Stomach (tissue), 8 donors: ENCODE measurements at regions not wholly inside any gene's neighbourhood (a gene's known extent, or its start where the extent isn't known, plus 50 kb on each side); places are given as distances from the start of the nearest gene placed in this dataset.

ENCODE experiments used
- DNase-seq, 2 donors: peaks; one replicate each; pipeline versions ENCODE4 v3.0.0 to v3.0.0-alpha.2; 2013 to 2019
- H3K27ac ChIP-seq, 5 donors: fragments of 200-600 bp in 4 of 5; sonication (generic) in 4 of 5; one replicate each; pipeline ENCODE4 v1.5.1; 2013 to 2019; ENCODE audit warnings: mild to moderate bottlenecking in 1 of 5, moderate library complexity in 1 of 5
- H3K27me3 ChIP-seq, 3 donors: fragments of 200-600 bp; sonication (generic); one replicate each; pipeline ENCODE4 v1.5.1; 2017 to 2019; ENCODE audit warnings: mixed run types in 1 of 3
- H3K36me3 ChIP-seq, 4 donors: fragments of 200-600 bp; sonication (generic); 1 replicate in 3 of 4; 2 replicates in 1 of 4; pipeline ENCODE4 v1.5.1; 2016 to 2019
- H3K4me1 ChIP-seq, 4 donors: fragments of 200-600 bp; sonication (generic); one replicate each; pipeline ENCODE4 v1.5.1; 2016 to 2019
- H3K4me3 ChIP-seq, 4 donors: fragments of 200-600 bp; sonication (generic) in 3 of 4; one replicate each; pipeline ENCODE4 v1.5.1; 2016 to 2019; ENCODE audit warnings: mild to moderate bottlenecking in 1 of 4
- H3K9me3 ChIP-seq, 4 donors: fragments of 200-600 bp; sonication (generic); one replicate each; pipeline ENCODE4 v1.5.1; 2016 to 2019
- CTCF ChIP-seq, 7 experiments: fragments of 450-650 bp in 4 of 7; fragments of 200-600 bp in 3 of 7; sonication (generic) in 3 of 7; IDR thresholded peaks; one replicate each; pipeline ENCODE4 v1.5.1; 2016 to 2019; ENCODE audit warnings: antibody characterized with exemption in 7 of 7, control low read depth in 2 of 7, mild to moderate bottlenecking in 1 of 7
- EP300 ChIP-seq: sonication (generic); formaldehyde crosslinking; IDR thresholded peaks from one replicate; pipeline ENCODE4 v1.6.1; 2017; ENCODE audit warnings: antibody characterized with exemption
- POLR2A ChIP-seq, 4 donors: fragments of 450-650 bp; IDR thresholded peaks; one replicate each; pipeline ENCODE4 v1.6.1; 2016; ENCODE audit warnings: antibody characterized with exemption in 4 of 4, control low read depth in 2 of 4, mild to moderate bottlenecking in 1 of 4, moderate library complexity in 1 of 4
- POLR2AphosphoS5 ChIP-seq, 3 donors: sonication (generic); formaldehyde crosslinking; IDR thresholded peaks; one replicate each; pipeline ENCODE4 v1.6.1; 2016; ENCODE audit warnings: antibody characterized with exemption in 3 of 3
- WGBS, 5 donors: extraction: QIAGEN DNeasy Blood & Tissue Kit in 3 of 5; methylation state at CpG; one replicate each; pipeline versions ENCODE4 v1.1.5 to v1.1.7; 2013 to 2018; 5-methylcytosine and 5-hydroxymethylcytosine counted together
- intact Hi-C: fragments of 100-400 bp; cut with DNase I; formaldehyde crosslinking; loops from one replicate; pipeline ENCODE4 v1.15.1; 2023; ENCODE audit warnings: low total_unique reads
- donor health status: healthy with polysubstance abuse.
- donor health status: Bipolar disorder and iron deficiency.
- donor health status: healthy.

- intact Hi-C loops: no loop called here
- no peak overlapping the region for H3K4me3 ChIP-seq
- H3K36me3 ChIP-seq: no peaks in the 10 kb centered on the region
- WGBS, 5 donors: 65 to 77% (median 73%) methylated on average over 4 of the region's 4 CpGs
- no peak overlapping the region for H3K27ac ChIP-seq
- H3K4me1 ChIP-seq: no peaks in the 10 kb centered on the region
- TF ChIP-seq POLR2A (IDR thresholded peaks at IDR 0.05): no peak
- no peak for TF ChIP-seq POLR2AphosphoS5 (IDR thresholded peaks at IDR 0.05)
- no peak for TF ChIP-seq EP300
- no peak for TF ChIP-seq CTCF (IDR thresholded peaks at IDR 0.05)
- no peaks in the 10 kb centered on the region for H3K27me3 ChIP-seq
- no peak for DNase-seq
- H3K9me3 ChIP-seq: peaks cover 0 to 15% (median 7%) of the 10 kb centered on the region in 4 donors
These were observed 557.8 kb upstream of the SALL1 start for GRCh38 chr16:51708861-51709260.

GRCh38 chr16:51707666-51708065, 556.6 kb upstream of the SALL1 start:
- Histone ChIP-seq H3K27me3 (no peaks in the 10 kb centered on the region), H3K36me3 (no peaks in the 10 kb centered on the region), H3K4me1 (no peaks in the 10 kb centered on the region), H3K9me3 (peaks cover 0 to 15% (median 7%) of the 10 kb centered on the region in 4 donors), H3K4me3 (no peak overlapping the region), H3K27ac (no peak overlapping the region)
- TF ChIP-seq CTCF (IDR thresholded peaks at IDR 0.05) (no peak), POLR2AphosphoS5 (IDR thresholded peaks at IDR 0.05) (no peak), POLR2A (IDR thresholded peaks at IDR 0.05) (no peak), EP300 (no peak)
- no peak for DNase-seq
- intact Hi-C loops: no loop called here
- WGBS, 5 donors: 46 to 58% (median 51%) methylated on average over 6 of the region's 6 CpGs

GRCh38 chr16:51705142-51705541, 554.1 kb upstream of the SALL1 start:
- TF ChIP-seq POLR2AphosphoS5 (IDR thresholded peaks at IDR 0.05) (no peak), CTCF (IDR thresholded peaks at IDR 0.05) (no peak), EP300 (no peak), POLR2A (IDR thresholded peaks at IDR 0.05) (no peak)

GRCh38 chr16:51701025-51701424, 550.0 kb upstream of the SALL1 start:
- Histone ChIP-seq H3K27ac (no peak overlapping the region), H3K4me3 (no peak overlapping the region), H3K27me3 (peaks cover 0 to 5% (median 0%) of the 10 kb centered on the region in 3 donors), H3K36me3 (no peaks in the 10 kb centered on the region), H3K4me1 (no peaks in the 10 kb centered on the region), H3K9me3 (peaks cover 0 to 15% (median 6%) of the 10 kb centered on the region in 4 donors)
- TF ChIP-seq POLR2AphosphoS5 (IDR thresholded peaks at IDR 0.05): no peak
- TF ChIP-seq CTCF (IDR thresholded peaks at IDR 0.05): no peak
- no peak for TF ChIP-seq POLR2A (IDR thresholded peaks at IDR 0.05)
- no peak for TF ChIP-seq EP300
- intact Hi-C loops: no loop called here
- DNase-seq: no peak
- 81 to 94% (median 91%) methylated on average over 1 of the region's 1 CpG for WGBS, 5 donors

More at GRCh38 chr16:51705142-51705541, 554.1 kb upstream of the SALL1 start:
- H3K27me3 ChIP-seq: no peaks in the 10 kb centered on the region
- H3K27ac ChIP-seq: no peak overlapping the region
- no peaks in the 10 kb centered on the region for H3K4me1 ChIP-seq
- intact Hi-C loops: no loop called here
- H3K9me3 ChIP-seq: peaks cover 0 to 15% (median 7%) of the 10 kb centered on the region in 4 donors
- H3K36me3 ChIP-seq: no peaks in the 10 kb centered on the region
- H3K4me3 ChIP-seq: no peak overlapping the region
- no peak for DNase-seq
